HCT116 (cell line): ENCODE measurements at regions not wholly inside any gene's neighbourhood (a gene's known extent, or its start where the extent isn't known, plus 50 kb on each side); places are given as distances from the start of the nearest gene placed in this dataset.

Experiments used
- ATAC-seq: fragments of 200-7000 bp; cut with Tn5 transposase; 2 replicates; pipeline ENCODE4 v1.9.1; 2020; ENCODE audit warnings: mild to moderate bottlenecking, moderate library complexity
- BruUV-seq: library from RNA; stranded (reverse); fragments of 400-500 nt; replicated peaks from 2 replicates; lab custom pipeline; 2021; lab: Mats Ljungman, UMichigan
- CTCF ChIA-PET: fragments of 300-600 bp; sonication (Branson Sonifier 250); formaldehyde crosslinking; loops from one replicate; lab custom pipeline; 2021; ENCODE audit warnings: antibody characterized with exemption; lab: Charles Lee
- POLR2A ChIA-PET: fragments of 300-600, 350-600 bp; sonication (Branson Sonifier 250); formaldehyde crosslinking; loops from one replicate; lab custom pipeline; 2021; ENCODE audit warnings: antibody characterized with exemption; lab: Charles Lee
- RAD21 ChIA-PET, 2 experiments: fragments of 300-600 bp; sonication (Branson Sonifier 250); formaldehyde crosslinking; loops; one replicate each; lab custom pipeline; 2023; ENCODE audit warnings: low total read pairs in 2 of 2; ENCODE audit not compliant: uncharacterized antibody in 2 of 2, unreplicated experiment in 2 of 2, low non-redundant PET in 1 of 2; lab: Charles Lee
- DNase-seq: peaks from one replicate; pipeline ENCODE4 v3.0.0-alpha.2; 2010; ENCODE audit warnings: low read depth, low spot score
- H2AFZ ChIP-seq: fragments of 200-600 bp; shearing (Covaris generic), sonication (generic); 2 replicates; pipeline ENCODE4 v1.6.1; 2017; ENCODE audit warnings: low read depth, mixed run types, mixed read lengths, antibody characterized with exemption, low read length; ENCODE audit not compliant: poor library complexity, severe bottlenecking
- H3K27ac ChIP-seq: 2 replicates; pipeline ENCODE4 v1.5.1; 2012; ENCODE audit warnings: low read depth, low read length
- H3K27me3 ChIP-seq: fragments of 200-600 bp; sonication (generic); 2 replicates; pipeline ENCODE4 v1.6.1; 2016; ENCODE audit warnings: mixed run types, low read length, mixed read lengths; ENCODE audit not compliant: insufficient read depth
- H3K36me3 ChIP-seq, 2 experiments: fragments of 200-500 bp in 1 of 2; fragments of 200-600 bp in 1 of 2; sonication (Bioruptor generic) in 1 of 2; sonication (generic) in 1 of 2; 2 replicates each; pipeline versions ENCODE4 v1.5.1 to v1.6.1; 2014 to 2016; ENCODE audit warnings: low read length in 2 of 2, inconsistent platforms in 1 of 2, mixed read lengths in 1 of 2, mixed run types in 1 of 2; ENCODE audit not compliant: insufficient read depth in 2 of 2, control insufficient read depth in 1 of 2
- H3K4me1 ChIP-seq, 2 experiments: fragments of 200-600 bp in 1 of 2; sonication (generic) in 1 of 2; 2 replicates each; pipeline versions ENCODE4 v1.5.1 to v1.6.1; 2012 to 2017; ENCODE audit warnings: low read length in 2 of 2, inconsistent platforms in 1 of 2, mild to moderate bottlenecking in 1 of 2, mixed read lengths in 1 of 2, mixed run types in 1 of 2, moderate library complexity in 1 of 2; ENCODE audit not compliant: insufficient read depth in 2 of 2, control insufficient read depth in 1 of 2
- H3K4me2 ChIP-seq: fragments of 200-600 bp; sonication (generic); 2 replicates; pipeline ENCODE4 v1.6.1; 2017; ENCODE audit warnings: mixed run types, low read length, mixed read lengths
- H3K4me3 ChIP-seq, 2 experiments: fragments of 200-600 bp in 1 of 2; sonication (generic) in 1 of 2; replicated peaks in 1 of 2; 2 replicates each; pipeline ENCODE4 v1.5.1; 2011 to 2016; ENCODE audit warnings: low read length in 2 of 2, control low read depth in 1 of 2, low read depth in 1 of 2, mild to moderate bottlenecking in 1 of 2, mixed read lengths in 1 of 2, mixed run types in 1 of 2
- H3K79me2 ChIP-seq: fragments of 200-600 bp; sonication (generic); 2 replicates; pipeline ENCODE4 v1.6.1; 2017; ENCODE audit warnings: mild to moderate bottlenecking, mixed run types, low read length, moderate library complexity, mixed read lengths; ENCODE audit not compliant: insufficient read depth
- H3K9ac ChIP-seq: fragments of 200-600 bp; sonication (generic); 2 replicates; pipeline ENCODE4 v1.6.1; 2016; ENCODE audit warnings: low read length, mixed read lengths
- H3K9me2 ChIP-seq: fragments of 200-600 bp; sonication (generic), shearing (Covaris generic); 2 replicates; pipeline ENCODE4 v1.6.1; 2017; ENCODE audit warnings: mixed run types, mild to moderate bottlenecking, moderate library complexity; ENCODE audit not compliant: insufficient read depth
- H3K9me3 ChIP-seq, 2 experiments: fragments of 200-500 bp in 1 of 2; fragments of 200-600 bp in 1 of 2; sonication (Bioruptor generic) in 1 of 2; sonication (generic) in 1 of 2; 2 replicates each; pipeline ENCODE4 v1.6.1; 2014 to 2017; ENCODE audit warnings: low read length in 2 of 2, mixed read lengths in 2 of 2, inconsistent platforms in 1 of 2, low read depth in 1 of 2, mild to moderate bottlenecking in 1 of 2, mixed run types in 1 of 2, moderate library complexity in 1 of 2; ENCODE audit not compliant: control insufficient read depth in 1 of 2, insufficient read depth in 1 of 2
- H4K20me1 ChIP-seq: fragments of 200-600 bp; sonication (generic), shearing (Covaris generic); 2 replicates; pipeline ENCODE4 v1.6.1; 2017; ENCODE audit warnings: mixed run types, mild to moderate bottlenecking, moderate library complexity; ENCODE audit not compliant: insufficient read depth
- CBX3 ChIP-seq: IDR thresholded peaks from 2 replicates; pipeline ENCODE4 v1.6.1; 2012; ENCODE audit warnings: low read depth
- CEBPB ChIP-seq: IDR thresholded peaks from 2 replicates; pipeline ENCODE4 v1.6.1; 2012; ENCODE audit warnings: low read depth
- CTCF ChIP-seq, 3 experiments: fragments of 200-600 bp in 1 of 3; sonication (generic) in 1 of 3; IDR thresholded peaks in 2 of 3; conservative IDR thresholded peaks in 1 of 3; 2 replicates each; pipeline ENCODE4 v1.5.1; 2012 to 2017; ENCODE audit warnings: low read depth in 2 of 3, low read length in 2 of 3, antibody characterized with exemption in 1 of 3, borderline replicate concordance in 1 of 3, control low read depth in 1 of 3, mild to moderate bottlenecking in 1 of 3, mixed read lengths in 1 of 3, mixed run types in 1 of 3, moderate library complexity in 1 of 3; ENCODE audit not compliant: insufficient read depth in 1 of 3
- ELF1 ChIP-seq: IDR thresholded peaks from 2 replicates; pipeline ENCODE4 v1.6.1; 2012; ENCODE audit warnings: low read depth, borderline replicate concordance
- EZH2 ChIP-seq: fragments of 200-600 bp; sonication (generic); IDR thresholded peaks from 2 replicates; pipeline ENCODE4 v1.6.1; 2017; ENCODE audit warnings: antibody characterized with exemption, mixed run types
- EZH2phosphoT487 ChIP-seq: fragments of 200-600 bp; IDR thresholded peaks from 2 replicates; pipeline ENCODE4 v1.6.1; 2018; ENCODE audit warnings: antibody characterized with exemption, borderline replicate concordance
- FOSL1 ChIP-seq: IDR thresholded peaks from 2 replicates; pipeline ENCODE4 v1.6.1; 2012; ENCODE audit warnings: low read depth
- MAX ChIP-seq: IDR thresholded peaks from 2 replicates; pipeline ENCODE4 v1.6.1; 2012
- POLR2A ChIP-seq: IDR thresholded peaks from 2 replicates; pipeline ENCODE4 v1.7.0; 2011; ENCODE audit warnings: borderline replicate concordance; ENCODE audit not compliant: insufficient read depth, insufficient read length; ENCODE audit errors: extremely low read depth
- POLR2AphosphoS5 ChIP-seq: IDR thresholded peaks from 2 replicates; pipeline ENCODE4 v1.6.1; 2011; ENCODE audit warnings: mild to moderate bottlenecking, low read depth, low read length, moderate library complexity
- TCF7L2 ChIP-seq: IDR thresholded peaks from 2 replicates; pipeline ENCODE4 v1.7.0; 2011; ENCODE audit warnings: borderline replicate concordance, inconsistent platforms; ENCODE audit not compliant: insufficient read depth, insufficient read length; ENCODE audit errors: extremely low read depth
- YY1 ChIP-seq: IDR thresholded peaks from 2 replicates; pipeline ENCODE4 v1.6.1; 2011; ENCODE audit warnings: low read length, low read depth, moderate library complexity, mild to moderate bottlenecking; ENCODE audit not compliant: insufficient replicate concordance; ENCODE audit errors: extremely low read depth
- ZFX ChIP-seq: fragments of 450-650 bp; IDR thresholded peaks from 2 replicates; pipeline ENCODE4 v1.6.1; 2017
- ZNF274 ChIP-seq: fragments of 200-500 bp; sonication (Bioruptor generic); IDR thresholded peaks from 2 replicates; pipeline ENCODE4 v1.6.1; 2014; ENCODE audit warnings: mild to moderate bottlenecking, low read depth, low read length, inconsistent platforms
- intact Hi-C: fragments of 100-400 bp; cut with micrococcal nuclease; formaldehyde crosslinking; loops from 2 replicates; pipeline ENCODE4 v1.10.0; 2022
- TF ChIP-seq, protein P1 (sequence below): IDR thresholded peaks from 2 replicates; pipeline ENCODE4 v1.6.1; 2011; ENCODE audit warnings: mild to moderate bottlenecking, low read length, moderate library complexity; ENCODE audit not compliant: insufficient replicate concordance; ENCODE audit errors: extremely low read depth

DNA sequence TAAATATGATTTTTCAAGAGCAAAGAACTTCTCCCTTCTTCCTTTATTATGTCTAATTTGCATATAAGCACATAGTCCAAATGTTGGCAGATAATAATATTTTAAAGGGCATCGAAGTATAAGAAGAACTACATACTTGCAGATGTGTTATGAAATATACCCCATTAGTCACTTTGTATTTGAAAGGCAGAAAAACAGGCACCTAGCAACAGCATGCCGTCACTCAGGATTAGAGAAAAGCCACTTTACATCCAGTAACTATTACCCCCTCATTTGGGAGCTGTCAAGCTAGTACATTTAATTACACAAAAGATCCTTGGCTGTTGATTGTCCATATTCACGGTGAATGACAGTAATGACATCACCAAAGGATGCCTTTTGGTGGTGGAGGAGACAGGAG is 99.3 kb upstream of the ARMC2 start (continued):
- no peak for TF ChIP-seq ZFX
- TF ChIP-seq, protein P1, sequence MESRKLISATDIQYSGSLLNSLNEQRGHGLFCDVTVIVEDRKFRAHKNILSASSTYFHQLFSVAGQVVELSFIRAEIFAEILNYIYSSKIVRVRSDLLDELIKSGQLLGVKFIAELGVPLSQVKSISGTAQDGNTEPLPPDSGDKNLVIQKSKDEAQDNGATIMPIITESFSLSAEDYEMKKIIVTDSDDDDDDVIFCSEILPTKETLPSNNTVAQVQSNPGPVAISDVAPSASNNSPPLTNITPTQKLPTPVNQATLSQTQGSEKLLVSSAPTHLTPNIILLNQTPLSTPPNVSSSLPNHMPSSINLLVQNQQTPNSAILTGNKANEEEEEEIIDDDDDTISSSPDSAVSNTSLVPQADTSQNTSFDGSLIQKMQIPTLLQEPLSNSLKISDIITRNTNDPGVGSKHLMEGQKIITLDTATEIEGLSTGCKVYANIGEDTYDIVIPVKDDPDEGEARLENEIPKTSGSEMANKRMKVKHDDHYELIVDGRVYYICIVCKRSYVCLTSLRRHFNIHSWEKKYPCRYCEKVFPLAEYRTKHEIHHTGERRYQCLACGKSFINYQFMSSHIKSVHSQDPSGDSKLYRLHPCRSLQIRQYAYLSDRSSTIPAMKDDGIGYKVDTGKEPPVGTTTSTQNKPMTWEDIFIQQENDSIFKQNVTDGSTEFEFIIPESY: no peak
- TF ChIP-seq POLR2AphosphoS5: no peak
- no peak for TF ChIP-seq CBX3
- no peak for TF ChIP-seq MAX
- no peak for TF ChIP-seq CTCF (IDR thresholded peaks at IDR 0.05 in 2 of 3, conservative IDR thresholded peaks at IDR 0.05 in 1 of 3; ENCODE audit: borderline replicate concordance in 1 of 3, insufficient read depth in 1 of 3, low read depth in 2 of 3, low read length in 2 of 3)
- TF ChIP-seq, all 23 proteins: peak for 0

- ChIA-PET POLR2A (no interaction called here), CTCF (no interaction called here), RAD21 (no interaction called here)
- no TSS peak for BruUV-seq
- no peaks in the 10 kb centered on the region for H3K9me3 ChIP-seq
- 0 out of 2 replicates have a peak, but pooled peaks cover 1% of the 10 kb centered on the region for H3K9me2 ChIP-seq
- no peak overlapping the region for H3K4me2 ChIP-seq
- no peak overlapping the region for H3K4me3 ChIP-seq
- ATAC-seq (no peak), DNase-seq (no peak)
- intact Hi-C loops: no loop called here
- H3K27ac ChIP-seq: no peak overlapping the region
- no peak overlapping the region for H2AFZ ChIP-seq
- no peaks in the 10 kb centered on the region for H3K79me2 ChIP-seq
- no peaks in the 10 kb centered on the region for H3K27me3 ChIP-seq
- TF ChIP-seq FOSL1: no peak
- no peak for TF ChIP-seq CEBPB
- no peak for TF ChIP-seq EZH2phosphoT487
- no peak for TF ChIP-seq POLR2A
- no peak for TF ChIP-seq ZFX
- no peak for TF ChIP-seq ZNF274
- no peak for TF ChIP-seq MAX
- no peak for TF ChIP-seq EZH2
- no peak for TF ChIP-seq TCF7L2
- no peak for TF ChIP-seq YY1
- no peak for TF ChIP-seq POLR2AphosphoS5
- no peak for TF ChIP-seq CTCF (IDR thresholded peaks at IDR 0.05 in 2 of 3, conservative IDR thresholded peaks at IDR 0.05 in 1 of 3; ENCODE audit: borderline replicate concordance in 1 of 3, insufficient read depth in 1 of 3, low read depth in 2 of 3, low read length in 2 of 3)
- TF ChIP-seq ELF1: no peak
- no peak for TF ChIP-seq CBX3
- H4K20me1 ChIP-seq: no peaks in the 10 kb centered on the region
- H3K4me1 ChIP-seq: peaks cover 4 to 18% of the 10 kb centered on the region in 2 experiments; a peak in 3 of 4 replicates
- H3K9ac ChIP-seq: no peak overlapping the region
- H3K36me3 ChIP-seq: no peaks in the 10 kb centered on the region
Measured at GRCh38 chr6:108750801-108751200, 97.4 kb upstream of the ARMC2 start.
